GM12878 (cell line): ENCODE measurements at regions not wholly inside any gene's neighbourhood (a gene's known extent, or its start where the extent isn't known, plus 50 kb on each side); places are given as distances from the start of the nearest gene placed in this dataset.

Experiments
- ATAC-seq: fragments of 200-7000 bp; cut with Tn5 transposase; 3 replicates; pipeline ENCODE4 v1.9.1; 2020; ENCODE audit warnings: mild to moderate bottlenecking, moderate library complexity
- BruUV-seq: library from RNA; stranded (reverse); fragments of 400-500 nt; replicated peaks from 2 replicates; lab custom pipeline; 2021; lab: Mats Ljungman, UMichigan
- CTCF ChIA-PET: fragments of 300-600 bp; sonication (Branson Sonifier 250); formaldehyde crosslinking; extraction: SDS; loops from one replicate; lab custom pipeline; 2021; ENCODE audit warnings: inconsistent platforms; lab: Yijun Ruan, JAX
- POLR2A ChIA-PET: fragments of 350-600 bp; formaldehyde crosslinking; extraction: SDS; loops from one replicate; lab custom pipeline; 2021; ENCODE audit warnings: inconsistent platforms; lab: Charles Lee
- RAD21 ChIA-PET: fragments of 300-600 bp; sonication (Branson Sonifier 250); formaldehyde crosslinking; loops from one replicate; lab custom pipeline; 2023; ENCODE audit warnings: antibody characterized with exemption; ENCODE audit not compliant: unreplicated experiment; lab: Charles Lee
- SMC1A ChIA-PET: fragments of 300-600 bp; sonication (Branson Sonifier 250); formaldehyde crosslinking; loops from one replicate; lab custom pipeline; 2023; ENCODE audit not compliant: unreplicated experiment, uncharacterized antibody; lab: Charles Lee
- DNase-seq: peaks from one replicate; pipeline ENCODE4 v3.0.0-alpha.2; 2011; ENCODE audit warnings: low read depth, low spot score
- FAIRE-seq: peaks from 3 replicates; lab custom pipeline; 2011; peaks lifted over from hg19 to GRCh38; lab: Jason Lieb, UNC
- H2AFZ ChIP-seq: 2 replicates; pipeline ENCODE4 v1.6.0; 2011; ENCODE audit warnings: low read depth, low read length, control low read depth; ENCODE audit not compliant: control insufficient read depth
- H3K27ac ChIP-seq: 2 replicates; pipeline ENCODE4 v1.5.1; 2011; ENCODE audit warnings: control low read depth; ENCODE audit not compliant: control insufficient read depth, insufficient read depth
- H3K27me3 ChIP-seq, 2 experiments: replicated peaks in 1 of 2; 2 replicates each; pipeline versions ENCODE4 v1.6.0 to v1.6.1; 2011; ENCODE audit warnings: low read length in 1 of 2; ENCODE audit not compliant: control insufficient read depth in 2 of 2, insufficient read depth in 2 of 2
- H3K36me3 ChIP-seq, 2 experiments: 2 replicates each; pipeline ENCODE4 v1.5.1; 2011; ENCODE audit warnings: low read length in 1 of 2; ENCODE audit not compliant: control insufficient read depth in 2 of 2, insufficient read depth in 2 of 2
- H3K4me1 ChIP-seq: 2 replicates; pipeline ENCODE4 v1.6.1; 2011; ENCODE audit warnings: mild to moderate bottlenecking, low read length, moderate library complexity, mixed read lengths; ENCODE audit not compliant: control insufficient read depth, insufficient read depth
- H3K4me2 ChIP-seq: 2 replicates; pipeline ENCODE4 v1.6.0; 2011; ENCODE audit warnings: control low read depth; ENCODE audit not compliant: control insufficient read depth, insufficient read depth
- H3K4me3 ChIP-seq: fragments of 200-600 bp; sonication (generic); 2 replicates; pipeline ENCODE4 v1.5.1; 2016
- H3K79me2 ChIP-seq: 2 replicates; pipeline ENCODE4 v1.6.0; 2011; ENCODE audit warnings: low read length; ENCODE audit not compliant: control insufficient read depth, insufficient read depth
- H3K9ac ChIP-seq: 2 replicates; pipeline ENCODE4 v1.8.0; 2011; ENCODE audit warnings: low read length, control low read depth, mixed read lengths; ENCODE audit not compliant: control insufficient read depth, insufficient read depth
- H3K9me3 ChIP-seq: replicated peaks from 3 replicates; pipeline ENCODE4 v1.5.1; 2011; ENCODE audit warnings: mild to moderate bottlenecking, low read length; ENCODE audit not compliant: control insufficient read depth, insufficient read depth
- H4K20me1 ChIP-seq: 2 replicates; pipeline ENCODE4 v1.6.0; 2011; ENCODE audit not compliant: control insufficient read depth, insufficient read depth
- CBX5 ChIP-seq: sonication (generic); IDR thresholded peaks from 2 replicates; pipeline ENCODE4 v1.6.1; 2016; ENCODE audit warnings: low read depth, moderate library complexity, mild to moderate bottlenecking, inconsistent platforms
- CREB1 ChIP-seq: IDR thresholded peaks from 2 replicates; pipeline ENCODE4 v1.6.1; 2012; ENCODE audit warnings: low read depth, mild to moderate bottlenecking, inconsistent platforms
- CREM ChIP-seq: IDR thresholded peaks from 2 replicates; pipeline ENCODE4 v1.6.1; 2014; ENCODE audit warnings: antibody characterized with exemption, low read depth
- CTCF ChIP-seq, 3 experiments: IDR thresholded peaks in 2 of 3; conservative IDR thresholded peaks in 1 of 3; 2 replicates each; pipeline ENCODE4 v1.5.1; 2011; ENCODE audit warnings: low read depth in 3 of 3, low read length in 3 of 3, mild to moderate bottlenecking in 3 of 3, control low read depth in 2 of 3, moderate library complexity in 2 of 3, inconsistent platforms in 1 of 3, mixed read lengths in 1 of 3; ENCODE audit not compliant: control insufficient read depth in 2 of 3, insufficient read depth in 1 of 3; ENCODE audit errors: extremely low read depth in 1 of 3
- MLLT1 ChIP-seq: fragments of 450-650 bp; IDR thresholded peaks from 2 replicates; pipeline ENCODE4 v1.6.1; 2016; ENCODE audit warnings: mild to moderate bottlenecking
- MYB ChIP-seq: fragments of 150-350 bp; IDR thresholded peaks from 2 replicates; pipeline ENCODE4 v1.6.1; 2014; ENCODE audit warnings: mild to moderate bottlenecking, low read depth, low read length, borderline replicate concordance
- PBX3 ChIP-seq: IDR thresholded peaks from 2 replicates; pipeline ENCODE4 v1.6.1; 2011; ENCODE audit warnings: mild to moderate bottlenecking, low read depth, low read length, moderate library complexity; ENCODE audit not compliant: insufficient replicate concordance
- PKNOX1 ChIP-seq: fragments of 450-650 bp; IDR thresholded peaks from 2 replicates; pipeline ENCODE4 v1.6.1; 2016; ENCODE audit warnings: mild to moderate bottlenecking
- POLR2A ChIP-seq: IDR thresholded peaks from 2 replicates; pipeline ENCODE4 v1.6.1; 2011; ENCODE audit warnings: low read depth, mild to moderate bottlenecking, low read length
- POLR2AphosphoS5 ChIP-seq: IDR thresholded peaks from 2 replicates; pipeline ENCODE4 v1.6.1; 2011; ENCODE audit warnings: mild to moderate bottlenecking, low read length, inconsistent platforms
- SMAD1 ChIP-seq: fragments of 450-650 bp; IDR thresholded peaks from 2 replicates; pipeline ENCODE4 v1.6.1; 2018; ENCODE audit warnings: mild to moderate bottlenecking, low read depth; ENCODE audit not compliant: partially characterized antibody
- SUPT20H ChIP-seq: IDR thresholded peaks from 2 replicates; pipeline ENCODE4 v1.6.1; 2011; ENCODE audit warnings: low read depth, mild to moderate bottlenecking, low read length, moderate library complexity, borderline replicate concordance; ENCODE audit not compliant: control insufficient read depth
- TAF1 ChIP-seq: IDR thresholded peaks from 2 replicates; pipeline ENCODE4 v1.6.1; 2011; ENCODE audit warnings: mild to moderate bottlenecking, low read depth, low read length, borderline replicate concordance
- TBL1XR1 ChIP-seq: IDR thresholded peaks from 2 replicates; pipeline ENCODE4 v1.6.1; 2012; ENCODE audit warnings: low read depth, low read length, improper control_type of control experiment
- ZBTB11 ChIP-seq: fragments of 450-650 bp; formaldehyde crosslinking; IDR thresholded peaks from 2 replicates; pipeline ENCODE4 v1.5.0; 2022; ENCODE audit warnings: mild to moderate bottlenecking, missing genetic modification characterization
- ZNF207 ChIP-seq: fragments of 450-650 bp; IDR thresholded peaks from 2 replicates; pipeline ENCODE4 v1.6.1; 2014; ENCODE audit warnings: antibody characterized with exemption, mild to moderate bottlenecking, borderline replicate concordance
- WGBS: methylation state at CpG from one replicate; pipeline ENCODE4 v1.1.6; 2016; ENCODE audit warnings: low lambda C conversion rate; ENCODE audit not compliant: insufficient replicate concordance, insufficient coverage; ENCODE audit errors: missing lambda C conversion rate; 5-methylcytosine and 5-hydroxymethylcytosine counted together
- in situ Hi-C: fragments of 300-500 bp; cut with MboI; formaldehyde crosslinking; loops from 9 replicates; pipeline ENCODE4 v1.14.3; 2018; ENCODE audit warnings: mixed read lengths
- intact Hi-C: fragments of 100-400 bp; cut with micrococcal nuclease; formaldehyde crosslinking; loops from one replicate; pipeline ENCODE4 v1.14.2; 2022; ENCODE audit not compliant: unreplicated experiment

- Histone ChIP-seq H3K9ac (no peak overlapping the region), H3K27me3 (no peaks in the 10 kb centered on the region), H3K9me3 (no peaks in the 10 kb centered on the region), H3K79me2 (no peaks in the 10 kb centered on the region), H3K4me2 (no peak overlapping the region), H3K27ac (no peak overlapping the region), H4K20me1 (no peaks in the 10 kb centered on the region), H3K4me1 (no peaks in the 10 kb centered on the region), H3K36me3 (no peaks in the 10 kb centered on the region), H3K4me3 (no peak overlapping the region), H2AFZ (no peak overlapping the region)
- 42% methylated on average over 3 of the region's 3 CpGs for WGBS
- no peak for ATAC-seq
- FAIRE-seq: no peak
- DNase-seq: no peak
- POLR2A ChIA-PET: interaction anchor here (0.7 kb wide), 1 partner anchor 277 kb away, joined by 4 read pairs; no protein-coding TSS in a partner anchor
- SMC1A ChIA-PET: interaction anchor here (1.1 kb wide), 1 partner anchor 26 kb away, joined by 3 read pairs; no protein-coding TSS in a partner anchor
- in situ Hi-C loops: no loop called here
- intact Hi-C loops: no loop called here
- no TSS peak for BruUV-seq
- RAD21 ChIA-PET: no interaction called here
- CTCF ChIA-PET: interaction anchor here (1.0 kb wide), 1 partner anchor 103 kb away, joined by 3 read pairs; no protein-coding TSS in a partner anchor
- no peak for TF ChIP-seq CREB1
- TF ChIP-seq SUPT20H: no peak
- no peak for TF ChIP-seq MYB
- TF ChIP-seq ZNF207: no peak
- TF ChIP-seq TAF1: no peak
- no peak for TF ChIP-seq ZBTB11 (CRISPR knock-in tag)
- TF ChIP-seq PBX3: no peak
- no peak for TF ChIP-seq CBX5
- no peak for TF ChIP-seq MLLT1
- TF ChIP-seq CREM: no peak
- no peak for TF ChIP-seq PKNOX1
- no peak for TF ChIP-seq POLR2A
- no peak for TF ChIP-seq TBL1XR1
- no peak for TF ChIP-seq CTCF (IDR thresholded peaks at IDR 0.05 in 2 of 3, conservative IDR thresholded peaks at IDR 0.05 in 1 of 3; ENCODE audit: control insufficient read depth in 2 of 3, extremely low read depth in 1 of 3, insufficient read depth in 1 of 3, low read depth in 3 of 3, low read length in 3 of 3)
- TF ChIP-seq POLR2AphosphoS5: no peak
- TF ChIP-seq SMAD1: no peak
Observed at GRCh38 chr17:70654706-70655105, 485.4 kb downstream of the KCNJ2 start.
